Hematopoietic multipotent progenitor cell treated with erythropoietin and hydrocortisone succinate and interleukin-3 and kit ligand, for 8 days (in vitro differentiated cells): ENCODE measurements at regions not wholly inside any gene's neighbourhood (a gene's known extent, or its start where the extent isn't known, plus 50 kb on each side); places are given as distances from the start of the nearest gene placed in this dataset.
"Not testable (repeated sequence)": the region's sequence is repeated elsewhere in the genome, so short reads cannot be mapped to it uniquely, and the experiment has no call there.

ENCODE experiments used
- DNase-seq: peaks from one replicate; pipeline ENCODE4 v3.0.0-alpha.2; 2015

DNA sequence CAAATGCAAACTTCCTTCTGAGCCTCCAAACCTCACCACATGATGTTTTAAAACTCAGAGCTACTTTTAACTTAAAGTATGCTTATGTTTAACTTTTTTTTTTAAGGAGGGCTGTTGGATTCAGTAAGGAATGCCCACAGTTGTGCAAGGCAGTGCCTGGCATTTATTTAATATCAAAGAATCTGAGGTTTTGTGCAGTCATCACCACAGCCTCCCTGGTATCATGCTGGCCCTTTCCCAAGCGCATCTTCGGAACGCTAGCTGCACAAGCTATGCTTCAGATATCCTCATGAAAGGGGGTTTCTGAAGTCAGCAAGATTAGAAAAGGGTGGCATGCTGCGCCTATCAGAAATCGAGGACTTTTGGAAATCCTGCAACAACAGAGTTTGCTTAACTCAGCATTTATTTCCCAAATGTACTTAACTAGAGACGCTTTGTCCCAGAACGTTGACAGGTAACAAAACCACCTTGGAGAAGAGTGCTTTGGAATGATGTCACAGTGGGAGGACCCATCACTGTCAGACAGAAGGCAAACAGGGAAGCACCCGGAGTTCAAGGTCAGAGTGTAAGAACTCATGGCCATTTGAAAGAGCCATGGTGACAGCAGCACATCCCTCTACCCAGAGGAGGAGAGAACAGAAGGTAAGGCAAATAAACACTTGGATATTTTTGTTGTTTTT, 120.2 kb upstream of the IGF1R start:
- no peak for DNase-seq

DNA sequence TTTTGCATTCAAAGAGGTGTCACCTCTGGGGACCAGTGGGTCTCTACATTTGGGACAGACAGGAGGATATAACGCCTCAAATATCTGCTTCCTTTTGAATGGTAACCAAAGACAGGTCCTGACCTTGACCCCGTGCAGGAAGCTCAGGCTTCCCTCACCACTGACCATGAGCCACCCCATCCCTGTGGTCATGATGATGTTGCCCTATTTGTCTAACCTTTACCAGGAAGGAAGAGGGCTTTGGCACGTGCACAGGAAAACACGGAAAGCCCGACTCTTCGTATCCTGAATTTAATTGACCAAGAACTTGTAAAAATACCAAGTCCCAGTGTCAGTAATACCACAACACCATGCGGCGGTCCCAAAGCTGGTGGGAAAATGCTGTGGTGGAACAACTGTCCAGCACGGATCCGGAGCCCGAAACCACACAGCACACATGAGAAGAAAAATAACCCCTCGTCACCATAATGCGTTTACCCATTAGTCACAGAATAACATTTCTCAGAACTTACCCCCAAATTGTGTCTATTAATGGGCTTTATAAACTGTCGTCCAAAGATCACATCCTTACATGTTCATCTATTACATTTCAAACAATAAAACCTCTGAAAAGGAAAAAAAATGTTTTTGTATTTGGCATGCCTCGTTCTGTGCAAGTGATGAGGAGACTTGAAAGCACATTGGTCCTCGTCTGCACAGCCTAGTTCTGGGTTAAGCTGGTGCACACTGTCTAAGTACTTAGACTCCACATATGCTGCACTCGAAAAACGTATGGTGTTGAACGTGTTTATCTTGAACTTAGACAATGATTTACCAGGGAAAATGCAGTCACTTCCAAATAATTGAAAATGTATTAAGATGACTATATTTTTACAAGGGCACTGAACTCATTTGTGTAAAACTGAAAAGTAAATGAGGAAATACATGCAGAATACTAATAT, 118.9 kb upstream of the IGF1R start:
- DNase-seq, result no peak

DNA sequence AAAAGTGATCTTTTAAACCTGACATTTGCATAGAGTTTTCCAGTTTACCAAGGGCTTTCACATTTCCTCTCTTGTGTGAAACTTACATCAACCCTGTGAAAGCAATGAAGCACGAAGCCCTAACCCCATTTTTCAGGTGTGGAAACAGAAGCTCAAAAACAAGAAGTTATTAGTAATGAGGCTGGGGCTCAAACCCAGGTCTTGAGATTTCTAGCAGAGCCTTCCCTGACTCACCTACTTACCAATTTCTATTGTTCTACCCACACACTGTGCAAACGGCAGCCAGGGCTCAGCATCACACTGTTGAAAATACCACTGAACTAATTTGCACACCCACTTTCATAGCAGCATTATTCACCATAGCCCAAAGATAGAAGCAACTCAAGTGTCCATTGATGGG, 117.8 kb upstream of the IGF1R start:
- DNase-seq, result no peak

DNA sequence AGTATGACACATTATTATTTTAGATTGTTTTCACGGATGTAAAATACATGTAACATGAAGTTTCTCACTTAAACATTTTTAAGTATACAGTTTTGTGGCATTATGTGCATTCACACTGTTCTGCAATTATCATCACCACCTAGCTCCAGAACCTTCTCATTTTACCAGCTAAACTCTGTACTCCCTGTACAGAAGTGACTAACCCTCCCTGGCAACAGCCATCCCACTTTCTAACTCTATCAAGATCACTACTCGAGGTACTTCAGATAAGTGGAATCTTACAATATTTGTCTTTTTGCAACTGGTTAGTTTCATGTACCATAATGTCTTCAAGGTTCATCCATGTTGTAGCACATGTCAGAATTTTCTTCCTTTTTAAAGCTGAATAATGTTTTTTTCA, 116.3 kb upstream of the IGF1R start:
- no peak for DNase-seq

DNA sequence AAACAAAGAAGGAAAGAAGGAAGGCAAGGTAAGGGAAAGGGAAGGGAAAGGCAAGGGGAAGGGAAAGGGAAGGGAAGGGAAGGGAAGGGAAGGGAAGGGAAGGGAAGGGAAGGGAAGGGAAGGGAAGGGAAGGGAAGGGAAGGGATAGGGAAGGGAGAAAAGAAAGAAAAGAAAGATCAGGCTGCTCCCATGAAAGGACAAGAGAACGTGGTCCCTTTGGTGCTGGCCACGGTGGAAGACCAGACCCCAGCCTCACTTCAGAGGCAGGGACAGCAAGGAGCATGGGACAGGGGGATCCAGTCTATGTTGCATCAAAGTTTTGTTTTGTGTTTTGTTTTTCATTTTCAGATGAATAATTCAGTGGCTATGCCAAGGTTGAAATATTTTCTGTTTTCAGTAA, 111.4 kb upstream of the IGF1R start:
- DNase-seq, result no peak

DNA sequence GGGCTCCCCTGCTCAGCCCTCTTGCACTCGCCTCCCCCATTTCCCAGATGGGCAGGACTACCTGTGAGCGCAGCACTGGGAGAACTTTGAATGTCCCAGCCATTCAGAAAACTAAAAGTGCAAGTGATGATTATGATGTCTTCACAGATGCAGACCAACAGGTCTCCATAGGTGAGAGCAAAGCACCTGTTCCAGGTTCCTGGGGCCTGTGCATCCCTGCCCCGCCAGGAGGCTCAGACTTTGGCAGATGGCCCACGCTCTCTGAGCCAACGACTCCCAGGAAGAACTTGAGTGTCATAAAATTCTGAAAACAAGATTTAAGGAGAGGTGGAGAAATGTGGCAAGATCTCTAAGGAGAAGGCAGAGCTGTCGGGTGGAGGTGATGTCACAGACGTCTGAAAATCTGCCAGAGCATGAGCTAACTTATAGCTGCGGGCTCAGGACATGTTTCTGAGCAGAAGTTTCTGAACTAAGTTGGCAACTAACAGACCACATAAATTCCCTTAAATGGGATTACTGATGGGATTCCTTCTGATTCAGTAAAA, 110.8 kb upstream of the IGF1R start:
- no peak for DNase-seq

DNA sequence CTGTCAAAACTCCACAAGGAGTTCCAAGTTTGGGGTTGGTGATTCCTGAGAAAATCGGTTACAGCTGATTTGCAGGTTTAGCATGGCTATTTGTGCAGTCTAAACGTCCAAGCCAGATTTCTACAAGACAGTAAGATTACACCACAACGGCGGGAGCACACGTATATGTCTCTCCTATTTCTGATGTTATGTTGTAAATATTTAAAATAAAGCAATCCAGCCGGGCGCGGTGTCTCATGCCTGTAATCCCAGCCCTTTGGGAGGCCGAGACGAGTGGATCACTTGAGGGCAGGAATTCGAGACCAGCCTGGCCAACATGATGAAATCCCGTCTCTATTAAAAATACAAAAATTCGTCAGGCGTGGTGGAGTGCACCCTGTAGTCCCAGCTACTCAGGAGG, 106.8 kb upstream of the IGF1R start:
- no peak for DNase-seq

DNA sequence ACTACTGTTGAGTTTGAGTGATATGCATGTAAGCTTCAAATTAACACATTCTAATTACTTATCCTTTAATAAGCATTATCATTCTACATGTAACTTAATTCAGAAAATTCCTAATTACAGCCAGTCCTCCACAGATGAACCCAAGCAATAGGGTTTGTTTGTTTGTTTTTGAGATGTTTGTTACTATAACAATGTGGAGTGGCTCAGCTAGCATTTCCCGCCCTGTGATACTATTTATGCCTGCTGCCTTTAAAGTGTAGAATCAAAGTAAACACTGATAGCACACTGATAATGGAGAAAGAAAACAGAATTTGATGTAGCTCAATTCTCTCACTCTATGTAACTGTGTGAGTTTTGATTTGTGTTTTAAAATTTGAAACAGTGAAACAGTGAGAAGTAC, 105.1 kb upstream of the IGF1R start:
- no peak for DNase-seq

DNA sequence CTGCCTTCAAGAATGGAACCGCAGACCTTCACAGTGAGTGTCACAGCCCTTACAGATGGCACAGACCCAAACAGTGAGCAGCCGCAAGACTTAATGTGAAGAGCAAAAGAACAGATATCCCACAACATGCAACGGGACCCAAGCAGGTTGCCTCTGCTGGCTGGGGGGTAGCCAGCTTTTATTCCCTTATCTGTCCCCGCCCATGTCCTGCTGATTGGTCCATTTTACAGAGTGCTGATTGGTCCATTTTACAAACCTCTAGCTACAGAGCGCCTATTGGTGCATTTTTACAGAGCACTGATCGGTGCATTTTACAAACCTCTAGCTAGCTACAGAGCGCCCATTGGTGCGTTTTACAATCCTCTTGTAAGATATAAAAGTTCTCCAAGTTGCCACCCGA, 102.0 kb upstream of the IGF1R start:
- DNase-seq, result no peak

DNA sequence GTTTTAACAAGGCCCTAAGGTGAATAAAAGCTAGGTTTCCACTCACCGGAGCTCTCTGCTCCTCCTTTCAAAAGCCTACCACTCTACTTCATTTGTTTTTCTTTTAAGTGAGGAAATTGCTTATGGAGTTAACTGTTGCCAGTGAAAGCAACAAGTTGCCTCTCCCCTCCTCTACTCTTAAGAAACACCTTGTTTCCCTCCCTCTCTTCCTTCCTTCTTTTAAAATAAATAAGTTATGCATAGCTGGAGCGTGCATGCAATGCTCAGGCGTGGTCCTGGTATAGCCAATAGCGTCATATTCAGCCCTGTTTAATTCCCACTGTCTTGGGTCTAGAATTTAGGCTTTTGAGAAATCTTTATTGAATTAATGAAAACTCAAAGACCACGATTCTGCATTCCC, 101.1 kb upstream of the IGF1R start:
- no peak for DNase-seq

DNA sequence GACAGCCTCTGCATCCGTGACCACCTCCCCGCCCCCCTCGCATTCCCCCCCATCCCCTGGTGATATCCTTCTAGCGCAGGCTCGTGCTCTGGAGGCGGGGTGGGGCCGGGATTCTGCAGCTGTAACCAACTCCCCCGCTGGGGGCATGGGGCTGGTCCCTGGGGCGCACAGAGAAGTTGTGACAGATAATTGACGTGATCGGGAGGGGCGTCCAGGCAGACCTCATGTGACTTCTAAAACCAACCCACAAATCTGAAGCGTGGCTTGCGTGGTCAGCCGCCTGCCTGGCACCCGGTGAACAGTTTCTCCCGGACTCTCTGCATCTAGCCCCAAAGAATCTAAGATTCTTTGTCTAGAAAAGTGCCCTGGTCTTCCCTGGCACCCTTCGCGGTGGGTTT, 100.6 kb upstream of the IGF1R start:
- no peak for DNase-seq

DNA sequence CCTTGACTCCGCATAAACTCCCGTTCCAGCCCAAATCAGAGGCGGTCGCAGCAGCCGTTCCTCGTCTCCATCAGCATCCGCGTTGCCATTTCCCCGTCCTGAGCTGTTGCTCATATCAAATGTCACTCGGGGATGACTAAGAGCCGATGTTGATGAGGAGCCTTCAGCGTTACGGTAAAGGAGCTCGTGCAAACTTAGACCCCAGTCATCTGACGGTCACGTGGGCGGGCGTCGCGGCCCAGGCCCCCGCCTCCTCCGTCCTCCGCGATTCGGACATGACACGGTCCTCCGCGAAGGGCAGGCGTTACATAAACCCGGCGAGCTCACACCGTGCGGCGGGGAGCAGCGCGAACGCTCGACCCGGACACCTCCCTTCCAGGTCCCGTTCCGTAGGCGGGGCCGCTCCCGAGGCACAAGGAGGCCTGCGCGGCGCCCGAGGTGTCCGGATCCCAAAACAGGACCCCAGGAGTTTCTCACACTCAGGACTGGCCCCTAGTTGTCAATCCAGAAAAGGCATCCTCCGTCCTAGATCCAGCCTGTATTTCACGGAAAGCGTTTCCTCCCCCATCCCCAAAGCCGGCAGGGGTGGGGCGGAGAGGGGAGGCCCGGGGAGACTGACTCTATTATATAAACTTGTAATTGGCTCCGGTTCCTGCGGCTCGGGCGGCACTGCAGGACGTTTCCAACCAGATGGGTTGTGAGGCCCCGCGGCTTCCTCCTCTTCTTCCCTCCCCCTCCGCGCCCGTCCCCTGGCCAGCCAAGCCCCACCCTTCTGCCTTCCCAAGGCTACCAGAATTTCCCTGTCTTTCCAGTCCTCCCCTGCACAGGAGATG, 100.0 kb upstream of the IGF1R start:
- DNase-seq, result no peak

DNA sequence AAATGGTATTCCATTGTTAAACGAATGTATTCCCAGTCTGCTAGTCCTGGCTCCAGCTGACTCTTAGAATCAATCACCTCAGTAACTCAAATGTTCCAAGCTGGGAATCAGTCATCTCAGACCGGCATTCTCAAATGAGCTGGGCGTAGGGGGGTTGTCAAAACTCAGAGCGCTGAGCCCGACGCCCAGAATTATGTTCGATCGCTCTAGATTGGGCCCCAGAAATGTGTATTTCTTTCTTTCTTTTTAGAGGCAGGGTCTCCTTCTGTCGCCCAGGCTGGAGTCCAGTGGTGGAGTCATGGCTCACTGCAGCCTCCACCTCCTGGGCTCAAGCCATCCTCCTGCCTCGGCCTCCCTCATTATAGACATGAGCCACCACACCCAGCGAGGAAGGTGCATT, 99.3 kb upstream of the IGF1R start:
- no peak for DNase-seq

DNA sequence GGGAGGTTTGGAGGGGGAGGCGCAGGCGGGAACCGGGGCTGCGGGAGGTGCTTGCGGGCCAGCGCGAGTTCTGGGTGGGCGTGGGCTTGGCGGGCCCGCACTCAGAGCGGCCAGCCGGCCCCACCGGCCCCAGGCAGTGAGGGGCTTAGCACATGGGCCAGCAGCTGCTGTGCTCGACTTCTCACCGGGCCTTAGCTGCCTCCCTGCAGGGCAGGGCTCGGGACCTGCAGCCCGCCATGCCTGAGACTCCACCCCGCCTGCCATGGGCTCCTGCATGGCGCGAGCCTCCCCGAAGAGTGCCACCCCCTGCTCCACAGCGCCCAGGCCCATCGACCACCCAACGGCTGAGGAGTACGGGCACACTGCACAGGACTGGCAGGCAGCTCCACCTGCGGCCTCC, 98.6 kb upstream of the IGF1R start:
- DNase-seq, result no peak

DNA sequence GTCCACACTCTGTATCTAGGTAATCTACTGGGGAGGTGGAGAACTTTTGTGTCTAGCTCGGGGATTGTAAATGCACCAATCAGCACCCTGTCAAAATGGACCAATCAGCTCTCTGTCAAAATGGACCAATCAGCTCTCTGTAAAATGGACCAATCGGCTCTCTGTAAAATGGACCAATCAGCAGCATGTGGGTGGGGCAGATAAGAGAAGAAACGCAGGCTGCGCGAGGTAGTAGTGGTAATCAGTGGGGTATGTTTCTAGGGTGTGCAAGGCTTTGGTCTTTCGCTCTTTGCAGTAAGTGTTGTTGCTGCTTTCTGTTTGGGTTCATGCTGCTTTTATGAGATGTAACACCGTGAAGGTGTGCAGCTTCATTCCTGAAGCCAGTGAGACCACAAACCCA, 98.0 kb upstream of the IGF1R start:
- DNase-seq, result not testable (repeated sequence)

DNA sequence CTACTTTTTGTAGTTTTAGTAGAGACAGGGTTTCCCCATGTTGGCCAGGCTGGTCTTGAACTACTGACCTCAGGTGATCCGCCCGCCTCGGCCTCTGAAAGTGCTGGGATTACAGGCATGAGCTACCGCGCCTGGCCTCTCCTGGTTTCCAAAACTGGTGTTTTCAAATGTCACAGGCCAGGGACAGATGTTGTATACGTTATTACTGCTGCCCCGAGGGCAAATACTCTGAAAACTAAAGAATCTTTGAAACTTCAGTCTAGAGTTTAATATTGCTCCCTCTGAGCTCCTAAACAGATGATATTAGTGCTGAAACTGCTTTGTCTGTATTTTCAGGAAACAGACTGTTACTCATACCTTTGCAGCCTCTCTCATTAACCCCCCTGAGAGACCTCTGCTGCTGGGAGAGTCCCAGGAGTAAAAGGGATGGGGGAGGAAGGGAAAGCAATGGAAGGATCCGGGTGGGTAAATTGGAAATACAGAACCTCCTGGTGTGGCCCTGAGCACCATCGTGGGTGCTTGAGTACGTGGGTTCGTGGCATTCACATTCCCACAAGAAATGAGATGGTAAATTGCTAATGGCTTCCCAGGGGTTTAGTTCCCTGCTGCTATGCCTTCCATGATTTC, 96.3 kb upstream of the IGF1R start:
- DNase-seq, result no peak

DNA sequence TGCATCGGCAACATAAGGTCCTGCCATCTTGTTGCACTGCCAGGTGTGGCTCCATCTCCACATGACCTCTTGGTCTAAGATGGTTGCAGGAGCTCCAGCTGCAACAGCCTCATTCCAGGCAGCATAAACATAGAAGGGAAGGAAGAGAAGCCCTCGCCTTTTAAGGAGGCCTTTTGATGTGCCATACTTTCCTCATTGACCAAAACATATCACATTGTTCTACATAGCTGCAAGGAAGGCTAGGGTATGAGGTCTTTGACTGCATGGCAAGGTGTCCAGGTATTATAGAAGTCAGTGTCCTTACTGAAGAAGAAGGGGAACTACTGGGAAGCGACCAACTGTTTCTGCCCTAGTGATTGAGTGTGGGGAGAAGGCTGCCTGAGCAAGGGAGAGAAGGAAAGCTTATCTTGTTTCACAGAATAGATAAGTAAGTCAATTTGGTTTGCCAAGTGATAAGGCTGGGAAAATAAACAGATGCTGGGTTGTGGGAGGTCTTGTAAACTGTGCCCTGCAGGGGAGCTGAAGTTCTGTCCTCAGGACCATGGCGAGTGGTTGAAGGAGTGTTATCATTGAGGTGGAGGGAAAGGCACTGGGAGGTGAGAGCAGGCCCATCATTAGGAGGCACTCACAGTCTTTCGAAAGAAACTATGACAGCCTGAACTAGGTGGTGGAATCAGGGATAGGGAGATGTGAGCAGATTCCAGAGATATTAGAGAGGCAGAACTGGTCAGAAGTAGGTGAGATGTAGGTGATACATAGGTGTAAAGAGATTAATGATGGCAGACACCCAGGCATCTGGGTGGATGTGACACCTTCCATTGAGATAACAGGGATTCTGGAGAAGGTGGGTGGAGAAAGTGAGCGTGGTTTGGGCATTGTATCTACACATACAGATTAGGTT, 93.8 kb upstream of the IGF1R start:
- no peak for DNase-seq

DNA sequence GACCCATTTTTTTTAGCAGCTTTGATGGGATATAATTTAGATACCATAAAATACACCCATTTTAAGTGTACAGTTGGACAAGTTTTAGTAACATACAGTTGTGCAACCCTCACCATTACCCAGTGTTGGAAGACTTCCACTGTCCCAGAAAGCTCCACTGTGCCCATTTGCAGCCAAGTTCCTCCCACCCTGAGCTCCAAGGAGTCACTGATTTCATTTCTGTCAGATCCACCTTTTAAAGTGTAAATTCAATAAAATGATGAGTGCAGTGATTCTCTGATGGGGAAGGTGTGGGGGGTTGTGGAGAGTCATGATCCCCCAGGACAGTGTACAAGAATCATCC, 93.2 kb upstream of the IGF1R start:
- DNase-seq, result no peak

DNA sequence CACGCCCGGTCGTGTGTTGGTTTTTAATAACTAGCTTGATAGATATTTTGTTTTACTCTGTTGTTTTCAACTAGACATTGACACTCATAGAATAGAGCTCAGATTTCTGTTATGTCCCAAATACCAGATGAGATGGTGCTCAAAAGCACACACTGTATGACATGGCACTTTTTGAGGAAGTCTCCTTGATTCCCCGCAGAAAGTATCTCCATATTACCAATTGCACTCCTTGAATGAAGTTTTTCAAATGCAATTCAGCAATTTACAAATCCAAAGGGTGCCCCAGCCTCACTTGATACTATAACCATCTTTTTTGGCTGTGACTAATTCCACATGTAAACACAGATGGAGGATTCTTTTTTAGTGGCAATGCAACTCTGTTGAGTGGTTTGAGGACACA, 92.0 kb upstream of the IGF1R start:
- no peak for DNase-seq

DNA sequence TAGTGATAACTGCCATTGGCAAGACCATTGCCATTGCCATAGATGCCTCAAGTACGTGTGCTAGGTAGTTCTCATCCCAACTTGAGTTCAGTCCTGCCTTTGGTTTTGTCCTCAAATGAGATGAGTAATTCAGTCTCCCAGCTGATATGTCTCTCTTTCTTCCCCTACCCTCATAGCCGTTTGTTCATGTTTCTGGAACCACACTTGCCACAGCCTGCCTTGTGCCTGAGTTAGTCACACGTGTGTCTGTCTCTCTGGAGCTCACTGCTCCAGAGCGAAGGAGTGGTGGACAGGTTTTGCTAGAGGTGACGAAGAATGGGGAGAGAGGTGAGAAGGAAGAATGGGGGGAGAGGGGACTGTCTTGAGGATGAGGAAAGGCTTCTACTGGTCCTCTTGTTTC, 88.0 kb upstream of the IGF1R start:
- DNase-seq, result no peak

DNA sequence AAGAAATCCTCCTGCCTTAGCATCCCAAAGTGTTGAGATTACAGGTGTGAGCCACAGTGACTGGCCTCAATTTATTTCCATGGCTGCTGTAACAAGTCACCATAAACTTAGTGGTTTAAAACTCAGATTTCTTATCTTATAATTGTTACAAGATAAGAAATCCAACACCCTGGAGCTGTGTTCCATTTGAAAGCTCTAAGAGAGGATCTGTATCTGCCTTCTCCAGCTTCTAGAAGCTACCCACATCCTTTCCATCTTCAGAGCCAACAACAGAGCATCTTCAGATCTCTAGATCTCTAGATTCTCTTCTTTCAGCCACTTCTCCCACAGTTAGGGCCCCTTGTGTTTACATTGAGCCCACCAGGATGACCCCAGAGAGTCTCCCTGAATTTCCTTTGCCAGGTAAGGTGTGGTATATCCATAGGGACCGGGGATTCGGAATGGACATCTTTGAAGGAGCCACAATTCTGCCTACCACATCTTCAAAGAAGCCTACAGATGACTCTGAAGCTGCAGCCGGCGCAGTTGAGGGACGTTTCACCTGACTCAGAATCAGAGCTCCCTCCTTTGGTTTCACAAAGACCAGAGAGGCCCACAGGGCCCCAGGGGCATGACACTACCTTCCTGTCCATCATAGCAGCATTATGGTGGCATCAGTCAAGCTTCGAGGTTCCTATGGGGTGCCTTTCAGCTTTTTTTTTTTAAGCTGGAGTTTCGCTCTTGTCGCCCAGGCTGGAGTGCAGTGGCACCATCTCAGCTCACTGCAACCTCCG, 87.0 kb upstream of the IGF1R start:
- DNase-seq, result no peak
